WERI-Rb-1 (cell line): ENCODE measurements at regions not wholly inside any gene's neighbourhood (a gene's known extent, or its start where the extent isn't known, plus 50 kb on each side); places are given as distances from the start of the nearest gene placed in this dataset.

Experiments
- DNase-seq: peaks from one replicate; pipeline ENCODE4 v3.0.0-alpha.2; 2020
- H3K27ac ChIP-seq: fragments of 250-450 bp; sonication (Bioruptor Pico); 2 replicates; pipeline ENCODE4 v1.5.1; 2020; ENCODE audit warnings: mild to moderate bottlenecking, moderate library complexity
- H3K27me3 ChIP-seq: fragments of 250-450 bp; sonication (Bioruptor Pico); 2 replicates; pipeline ENCODE4 v1.5.1; 2021; ENCODE audit warnings: mild to moderate bottlenecking, low read depth, moderate library complexity; ENCODE audit not compliant: insufficient read depth, severe bottlenecking
- H3K36me3 ChIP-seq: fragments of 250-450 bp; sonication (Bioruptor Pico); 2 replicates; pipeline ENCODE4 v1.5.1; 2020; ENCODE audit warnings: mild to moderate bottlenecking, moderate library complexity
- H3K4me3 ChIP-seq: 2 replicates; pipeline ENCODE4 v1.5.1; 2011; ENCODE audit warnings: low read depth, mild to moderate bottlenecking, control low read depth, low read length
- H3K9me3 ChIP-seq: fragments of 250-450 bp; sonication (Bioruptor Pico); 2 replicates; pipeline ENCODE4 v1.5.1; 2021; ENCODE audit warnings: mild to moderate bottlenecking, moderate library complexity; ENCODE audit not compliant: severe bottlenecking
- CTCF ChIP-seq: IDR thresholded peaks from 2 replicates; pipeline ENCODE4 v1.5.1; 2011; ENCODE audit warnings: low read depth, mild to moderate bottlenecking, control low read depth, inconsistent platforms, low read length

DNA sequence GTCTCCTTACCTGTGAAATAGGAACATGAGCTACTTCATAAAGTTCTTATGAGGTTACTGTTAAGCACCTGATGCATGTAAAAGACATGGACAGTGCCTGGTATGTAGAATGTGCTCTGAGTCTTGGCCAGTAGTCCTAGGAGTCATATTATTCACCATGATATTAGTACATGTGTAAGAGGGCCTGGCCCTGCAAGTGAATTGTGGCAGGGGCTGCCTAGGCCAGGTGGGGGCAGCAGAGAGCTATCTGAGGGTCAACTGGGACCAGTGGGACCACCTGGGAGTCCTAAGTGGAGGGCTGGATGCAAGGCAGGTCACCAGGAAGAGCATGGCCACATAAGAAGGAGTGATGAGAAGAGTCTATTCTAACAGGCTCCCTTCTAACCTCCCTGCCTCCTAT lies 529.5 kb downstream of the SOX6 start:
- Histone ChIP-seq H3K27ac (no peak overlapping the region), H3K36me3 (no peaks in the 10 kb centered on the region), H3K4me3 (no peak overlapping the region), H3K9me3 (no peaks in the 10 kb centered on the region), H3K27me3 (no peaks in the 10 kb centered on the region)
- TF ChIP-seq CTCF, result peak; percentile 77
- peak; percentile 73 for DNase-seq

DNA sequence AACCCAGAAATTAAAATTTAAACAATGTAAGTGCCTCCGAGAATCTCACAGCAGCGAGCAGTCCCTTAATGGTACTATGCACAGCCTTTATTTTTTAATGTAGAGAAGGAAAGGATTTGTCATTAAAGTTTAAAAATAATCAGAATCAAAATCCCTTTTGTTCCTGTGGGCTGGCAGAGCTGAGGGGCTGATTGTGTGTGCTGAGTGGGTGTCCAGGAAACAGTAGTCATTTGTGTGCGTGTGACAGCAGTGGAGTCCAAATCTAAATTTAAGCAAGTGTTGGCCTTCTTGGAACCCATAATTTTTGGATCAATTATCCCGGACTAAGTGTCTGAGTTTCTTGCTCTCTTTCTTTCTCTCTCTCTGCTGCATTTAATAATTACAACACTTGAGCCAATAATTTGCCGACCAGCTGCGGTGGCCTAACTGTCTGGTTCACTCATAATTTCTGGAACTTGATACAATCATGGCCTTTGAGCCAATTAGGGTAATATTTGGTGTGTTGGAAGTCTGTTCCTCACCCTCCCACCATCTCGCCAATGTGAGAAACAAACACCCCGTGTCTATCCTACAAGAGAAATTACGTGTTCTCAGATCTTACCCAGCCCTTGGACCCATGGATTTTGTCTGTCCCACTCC lies 528.0 kb downstream of the SOX6 start:
- Histone ChIP-seq H3K4me3 (no peak overlapping the region), H3K36me3 (no peaks in the 10 kb centered on the region), H3K27me3 (no peaks in the 10 kb centered on the region), H3K27ac (no peak overlapping the region), H3K9me3 (no peaks in the 10 kb centered on the region)
- no peak for DNase-seq
- no peak for TF ChIP-seq CTCF

DNA sequence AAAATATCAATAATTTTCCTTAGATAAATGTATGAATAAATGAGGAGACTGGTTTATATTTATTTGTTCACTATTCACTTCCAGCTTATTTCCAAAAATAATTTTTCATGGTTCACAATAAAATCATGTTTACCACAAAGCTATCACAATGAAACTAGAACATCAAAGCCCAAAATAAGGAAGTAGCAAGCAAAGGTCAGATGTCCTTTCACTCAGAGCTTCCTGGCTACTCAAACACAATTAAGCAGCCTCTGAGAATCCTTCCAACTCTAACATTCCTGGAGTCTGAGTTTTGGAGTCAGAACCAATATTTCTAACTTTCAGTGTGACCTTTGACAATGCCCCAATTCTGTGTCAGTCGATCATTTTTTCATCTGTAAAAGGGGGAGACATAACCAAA lies 527.0 kb downstream of the SOX6 start:
- no peak overlapping the region for H3K27ac ChIP-seq
- no peak for TF ChIP-seq CTCF
- no peak overlapping the region for H3K4me3 ChIP-seq
- no peak for DNase-seq
- no peaks in the 10 kb centered on the region for H3K27me3 ChIP-seq
- no peaks in the 10 kb centered on the region for H3K9me3 ChIP-seq
- no peaks in the 10 kb centered on the region for H3K36me3 ChIP-seq

- Histone ChIP-seq H3K27me3 (no peaks in the 10 kb centered on the region), H3K36me3 (no peaks in the 10 kb centered on the region), H3K27ac (no peak overlapping the region), H3K4me3 (no peak overlapping the region), H3K9me3 (no peaks in the 10 kb centered on the region)
- no peak for TF ChIP-seq CTCF
- DNase-seq, result no peak
These were observed 525.5 kb downstream of the SOX6 start for GRCh38 chr11:15830741-15831428.

DNA sequence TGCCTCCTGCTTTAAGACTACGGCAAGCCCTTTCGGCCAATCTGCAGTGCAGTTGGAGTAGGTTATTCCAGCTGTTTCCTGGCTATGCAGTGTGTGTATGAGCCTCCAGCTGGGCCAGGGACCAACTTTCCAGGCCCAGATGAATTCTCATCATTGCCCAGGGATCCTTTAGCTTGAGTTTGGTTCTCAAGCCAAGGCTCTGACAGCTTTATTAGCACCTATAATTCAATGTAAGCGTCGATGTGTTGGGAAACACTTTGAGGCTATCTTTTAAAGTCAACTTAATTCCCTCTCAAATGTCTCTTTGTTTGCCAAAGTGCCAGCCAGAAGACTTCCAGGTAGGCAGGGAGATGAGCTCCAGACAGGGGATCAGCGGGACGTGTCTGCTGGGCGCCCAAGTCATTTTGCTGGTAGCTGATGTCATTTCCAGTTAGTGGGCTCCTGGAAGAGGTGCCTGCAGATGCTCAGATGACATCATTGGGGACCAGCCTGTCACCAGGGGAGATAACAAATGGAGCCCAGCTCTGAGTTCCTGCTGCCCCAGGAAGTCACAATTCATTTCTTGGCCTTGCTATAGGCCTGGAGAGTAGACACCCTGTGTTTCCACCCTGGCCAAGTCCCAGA lies 520.4 kb downstream of the SOX6 start:
- Histone ChIP-seq H3K27me3 (no peaks in the 10 kb centered on the region), H3K4me3 (no peak overlapping the region), H3K9me3 (no peaks in the 10 kb centered on the region), H3K27ac (no peak overlapping the region), H3K36me3 (no peaks in the 10 kb centered on the region)
- DNase-seq, result no peak
- TF ChIP-seq CTCF, result no peak
